A549 (cell line): ENCODE measurements at regions not wholly inside any gene's neighbourhood (a gene's known extent, or its start where the extent isn't known, plus 50 kb on each side); places are given as distances from the start of the nearest gene placed in this dataset.

ENCODE experiments used
- CTCF ChIP-seq: fragments of >200 bp; sonication (Bioruptor Twin); formaldehyde crosslinking; IDR thresholded peaks from 3 replicates; pipeline ENCODE4 v1.5.1; 2016
- KDM1A ChIP-seq: fragments of 200-600 bp; sonication (generic); IDR thresholded peaks from 2 replicates; pipeline ENCODE4 v1.6.1; 2016; ENCODE audit warnings: low read depth, mild to moderate bottlenecking
- RARB ChIP-seq: fragments of 250-450 bp; sonication (Bioruptor Pico); IDR thresholded peaks from 2 replicates; pipeline ENCODE4 v1.8.0; 2021; ENCODE audit warnings: mild to moderate bottlenecking, moderate library complexity

GRCh38 chr1:107004421-107004820 lies 52.1 kb upstream of the PRMT6 start:
- TF ChIP-seq CTCF (no peak), KDM1A (no peak), RARB (CRISPR knock-in tag) (no peak)
